SIG-M5 (cell line): ENCODE measurements at regions not wholly inside any gene's neighbourhood (a gene's known extent, or its start where the extent isn't known, plus 50 kb on each side); places are given as distances from the start of the nearest gene placed in this dataset.

Experiments used
- DNase-seq: peaks from one replicate; lab custom pipeline; 2025; lab: John Stamatoyannopoulos, UW

GRCh38 chr9:118954857-118955256 lies 414.4 kb downstream of the BRINP1 start:
- DNase-seq, result no peak

- no peak for DNase-seq
Measured at GRCh38 chr9:118957585-118957984, 411.6 kb downstream of the BRINP1 start.

- DNase-seq, result no peak
Measured at GRCh38 chr9:118959366-118959765, 409.9 kb downstream of the BRINP1 start.

- DNase-seq, result no peak
Measured at GRCh38 chr9:118961857-118962256, 407.4 kb downstream of the BRINP1 start.

GRCh38 chr9:118962426-118962825 lies 406.8 kb downstream of the BRINP1 start:
- no peak for DNase-seq

- no peak for DNase-seq
Measured at GRCh38 chr9:118963674-118964073, 405.6 kb downstream of the BRINP1 start.

GRCh38 chr9:118967901-118968300 lies 401.3 kb downstream of the BRINP1 start:
- no peak for DNase-seq

- DNase-seq, result no peak
Measured at GRCh38 chr9:118975736-118976135, 393.5 kb downstream of the BRINP1 start.

GRCh38 chr9:118976160-118976559 lies 393.1 kb downstream of the BRINP1 start:
- DNase-seq, result no peak

- no peak for DNase-seq
Measured at GRCh38 chr9:118984607-118985006, 384.6 kb downstream of the BRINP1 start.

GRCh38 chr9:118985851-118986250 lies 383.4 kb downstream of the BRINP1 start:
- DNase-seq, result no peak

- DNase-seq, result no peak
Measured at GRCh38 chr9:118987167-118987566, 382.1 kb downstream of the BRINP1 start.

GRCh38 chr9:118990949-118991348 lies 378.3 kb downstream of the BRINP1 start:
- no peak for DNase-seq

- no peak for DNase-seq
Measured at GRCh38 chr9:118991366-118992285, 377.6 kb downstream of the BRINP1 start.

GRCh38 chr9:118992813-118993794 lies 376.1 kb downstream of the BRINP1 start:
- no peak for DNase-seq

- DNase-seq, result no peak
Measured at GRCh38 chr9:118993965-118994364, 375.3 kb downstream of the BRINP1 start.

GRCh38 chr9:119002491-119002890 lies 366.7 kb downstream of the BRINP1 start:
- DNase-seq, result no peak

- DNase-seq, result no peak
Measured at GRCh38 chr9:119003201-119003611, 366.0 kb downstream of the BRINP1 start.

GRCh38 chr9:119003882-119004617 lies 365.2 kb downstream of the BRINP1 start:
- DNase-seq, result no peak

- no peak for DNase-seq
Measured at GRCh38 chr9:119004618-119004990, 364.6 kb downstream of the BRINP1 start.

GRCh38 chr9:119005162-119005561 lies 364.1 kb downstream of the BRINP1 start:
- DNase-seq, result no peak

GRCh38 chr9:119009249-119009648 lies 360.0 kb downstream of the BRINP1 start:
- DNase-seq, result no peak
